ENCODE measurements at regions not wholly inside any gene's neighbourhood (a gene's known extent, or its start where the extent isn't known, plus 50 kb on each side); places are given as distances from the start of the nearest gene placed in this dataset.

DNA sequence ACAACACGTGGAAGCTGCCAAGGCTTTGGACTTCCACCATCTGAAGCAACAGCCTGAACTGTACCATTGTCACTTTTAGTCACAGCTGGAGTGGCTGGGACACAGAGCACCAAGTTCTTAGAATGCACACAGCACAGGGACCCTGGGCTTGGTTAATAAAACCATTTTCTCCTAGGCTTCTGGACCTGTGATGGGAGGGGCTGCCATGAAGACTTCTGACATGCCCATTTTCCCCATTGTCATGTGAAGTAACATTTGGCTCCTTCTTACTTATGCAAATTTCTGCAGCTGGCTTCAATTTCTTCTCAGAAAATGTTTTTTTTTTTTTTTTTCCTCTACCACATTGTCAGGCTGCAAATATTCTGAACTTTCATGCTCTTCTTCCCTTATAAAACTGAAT lies 138.6 kb upstream of the BRINP3 start:
- no CpG with 5 or more reads among the region's 1 CpG for WGBS (ENCODE audit: extremely low coverage, insufficient read length, low lambda C conversion rate)
- H3T11ph ChIP-seq (ENCODE audit: low read length), result no peak overlapping the region
- no peak overlapping the region for H3K14ac ChIP-seq (ENCODE audit: insufficient read depth, low read length)
- peaks cover 2% of the 10 kb centered on the region; the same call in 1 of the 2 replicates for H3K4me1 ChIP-seq (ENCODE audit: insufficient read depth, low read length)
- no peak overlapping the region for H3K4me3 Mint-ChIP-seq
- TF ChIP-seq, protein P1, sequence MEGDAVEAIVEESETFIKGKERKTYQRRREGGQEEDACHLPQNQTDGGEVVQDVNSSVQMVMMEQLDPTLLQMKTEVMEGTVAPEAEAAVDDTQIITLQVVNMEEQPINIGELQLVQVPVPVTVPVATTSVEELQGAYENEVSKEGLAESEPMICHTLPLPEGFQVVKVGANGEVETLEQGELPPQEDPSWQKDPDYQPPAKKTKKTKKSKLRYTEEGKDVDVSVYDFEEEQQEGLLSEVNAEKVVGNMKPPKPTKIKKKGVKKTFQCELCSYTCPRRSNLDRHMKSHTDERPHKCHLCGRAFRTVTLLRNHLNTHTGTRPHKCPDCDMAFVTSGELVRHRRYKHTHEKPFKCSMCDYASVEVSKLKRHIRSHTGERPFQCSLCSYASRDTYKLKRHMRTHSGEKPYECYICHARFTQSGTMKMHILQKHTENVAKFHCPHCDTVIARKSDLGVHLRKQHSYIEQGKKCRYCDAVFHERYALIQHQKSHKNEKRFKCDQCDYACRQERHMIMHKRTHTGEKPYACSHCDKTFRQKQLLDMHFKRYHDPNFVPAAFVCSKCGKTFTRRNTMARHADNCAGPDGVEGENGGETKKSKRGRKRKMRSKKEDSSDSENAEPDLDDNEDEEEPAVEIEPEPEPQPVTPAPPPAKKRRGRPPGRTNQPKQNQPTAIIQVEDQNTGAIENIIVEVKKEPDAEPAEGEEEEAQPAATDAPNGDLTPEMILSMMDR (conservative IDR thresholded peaks at IDR 0.05), result no peak
- no peak overlapping the region for H2BK20ac ChIP-seq (ENCODE audit: low read depth, low read length, poor library complexity, severe bottlenecking)
- no peak overlapping the region for H2BK5ac ChIP-seq (ENCODE audit: insufficient read length, low read length)
- no peak overlapping the region for H2AK5ac ChIP-seq (ENCODE audit: insufficient read length, low read length)
- no peak overlapping the region for H3K27ac ChIP-seq (ENCODE audit: insufficient read length, low read depth, low read length)
- H4K5ac ChIP-seq (ENCODE audit: insufficient read length, low read depth, low read length), result no peak overlapping the region
- H4K91ac ChIP-seq (ENCODE audit: insufficient read length, low read depth, low read length), result no peak overlapping the region
- H2AFZ ChIP-seq (ENCODE audit: low read length), result no peak overlapping the region
- no peak overlapping the region for H3K27ac Mint-ChIP-seq
- H3K36me3 Mint-ChIP-seq (ENCODE audit: insufficient read depth in 1 of 3, low read depth in 3 of 3), result no peaks in the 10 kb centered on the region
- H3K9me3 Mint-ChIP-seq, result no peaks in the 10 kb centered on the region; a peak in 1 of 5 replicates
- H3K79me2 ChIP-seq (ENCODE audit: insufficient read depth, low read length), result no peaks in the 10 kb centered on the region
- H3K18ac ChIP-seq (ENCODE audit: insufficient read length, low read depth, low read length), result no peak overlapping the region
- H3K9me3 ChIP-seq (ENCODE audit: control insufficient read depth, low read depth, low read length), result no peaks in the 10 kb centered on the region
- H3K9ac ChIP-seq (ENCODE audit: extremely low read depth, insufficient read length, low read length), result no peak overlapping the region
- H3K23me2 ChIP-seq (ENCODE audit: insufficient read length, low read depth, low read length, poor library complexity, severe bottlenecking), result no peaks in the 10 kb centered on the region
- no peak overlapping the region for H3K4ac ChIP-seq (ENCODE audit: low read depth, low read length)
- no peak overlapping the region for H4K8ac ChIP-seq (replicated peaks; ENCODE audit: insufficient read length, low read depth, low read length)
- H3K79me1 ChIP-seq (ENCODE audit: insufficient read depth, low read depth, low read length, poor library complexity, severe bottlenecking), result no peaks in the 10 kb centered on the region
- H3K56ac ChIP-seq (ENCODE audit: insufficient read length, low read depth, low read length), result no peak overlapping the region
- H4K20me1 ChIP-seq (ENCODE audit: control insufficient read depth, insufficient read depth, insufficient read length), result no peaks in the 10 kb centered on the region
- no peak overlapping the region for H3K4me2 ChIP-seq (ENCODE audit: insufficient read depth, insufficient read length, low read length)
- H2BK12ac ChIP-seq (ENCODE audit: insufficient read length, low read depth, low read length), result no peak overlapping the region
- no peak overlapping the region for H2BK15ac ChIP-seq (ENCODE audit: low read depth, low read length)
- H2BK120ac ChIP-seq (ENCODE audit: low read depth, low read length, poor library complexity, severe bottlenecking), result no peak overlapping the region
- no peak overlapping the region for H3K23ac ChIP-seq (ENCODE audit: insufficient read length, low read depth, low read length)
- DNase-seq, result no peak
- H3K27me3 ChIP-seq (ENCODE audit: insufficient read depth, low read length), result no peaks in the 10 kb centered on the region
- H3K4me1 Mint-ChIP-seq, result peaks cover 11 to 13% of the 10 kb centered on the region in 2 experiments
- no peaks in the 10 kb centered on the region for H3K27me3 Mint-ChIP-seq (ENCODE audit: low read depth)
